ENCODE measurements at regions not wholly inside any gene's neighbourhood (a gene's known extent, or its start where the extent isn't known, plus 50 kb on each side); places are given as distances from the start of the nearest gene placed in this dataset.

GRCh38 chr18:33923980-33924379, 300.7 kb downstream of the NOL4 start:
- no peak for TF ChIP-seq CTCF (IDR thresholded peaks at IDR 0.05; ENCODE audit: low read length, missing control alignments)
- DNase-seq (ENCODE audit: low read depth): no peak
- no peak overlapping the region for H3K4me3 ChIP-seq (replicated peaks; ENCODE audit: low read depth, low read length)

GRCh38 chr18:33918571-33918970, 306.1 kb downstream of the NOL4 start:
- DNase-seq (ENCODE audit: low read depth): no peak
- TF ChIP-seq CTCF (IDR thresholded peaks at IDR 0.05; ENCODE audit: low read length, missing control alignments): no peak
- H3K4me3 ChIP-seq (replicated peaks; ENCODE audit: low read depth, low read length): no peak overlapping the region

GRCh38 chr18:33916200-33916599, 308.5 kb downstream of the NOL4 start:
- H3K4me3 ChIP-seq (replicated peaks; ENCODE audit: low read depth, low read length): no peak overlapping the region
- DNase-seq (ENCODE audit: low read depth): no peak
- no peak for TF ChIP-seq CTCF (IDR thresholded peaks at IDR 0.05; ENCODE audit: low read length, missing control alignments)

GRCh38 chr18:33914399-33914798, 310.3 kb downstream of the NOL4 start:
- no peak for TF ChIP-seq CTCF (IDR thresholded peaks at IDR 0.05; ENCODE audit: low read length, missing control alignments)
- H3K4me3 ChIP-seq (replicated peaks; ENCODE audit: low read depth, low read length): no peak overlapping the region
- peak; percentile 20 for DNase-seq (ENCODE audit: low read depth)

- H3K4me3 ChIP-seq (replicated peaks; ENCODE audit: low read depth, low read length): no peak overlapping the region
- DNase-seq (ENCODE audit: low read depth): no peak
- no peak for TF ChIP-seq CTCF (IDR thresholded peaks at IDR 0.05; ENCODE audit: low read length, missing control alignments)
These were observed 318.7 kb downstream of the NOL4 start for GRCh38 chr18:33906046-33906445.

GRCh38 chr18:33901894-33902512, 322.7 kb downstream of the NOL4 start:
- no peak for TF ChIP-seq CTCF (IDR thresholded peaks at IDR 0.05; ENCODE audit: low read length, missing control alignments)
- H3K4me3 ChIP-seq (replicated peaks; ENCODE audit: low read depth, low read length): no peak overlapping the region
- DNase-seq (ENCODE audit: low read depth): no peak

GRCh38 chr18:33900638-33901037, 322.6 kb downstream of the ASXL3 start:
- TF ChIP-seq CTCF (IDR thresholded peaks at IDR 0.05; ENCODE audit: low read length, missing control alignments): no peak
- H3K4me3 ChIP-seq (replicated peaks; ENCODE audit: low read depth, low read length): no peak overlapping the region
- DNase-seq (ENCODE audit: low read depth): no peak
